Heart right ventricle (tissue), 16 donors: ENCODE measurements at regions not wholly inside any gene's neighbourhood (a gene's known extent, or its start where the extent isn't known, plus 50 kb on each side); places are given as distances from the start of the nearest gene placed in this dataset.

Experiments used
- ATAC-seq, 8 donors: fragments of 200-7000 bp; cut with Tn5 transposase; one replicate each; pipeline ENCODE4 v1.9.1; 2020; ENCODE audit warnings: mild to moderate bottlenecking in 8 of 8, moderate library complexity in 8 of 8, moderate number of reproducible peaks in 1 of 8
- DNase-seq, 2 donors: peaks; one replicate each; pipeline ENCODE4 v3.0.0-alpha.2; 2020
- H3K27ac ChIP-seq, 10 donors: fragments of 200-600 bp; sonication (generic) in 2 of 10; one replicate each; pipeline versions ENCODE4 v1.5.0 to v1.8.0; 2020 to 2022; ENCODE audit warnings: mild to moderate bottlenecking in 3 of 10
- H3K27me3 ChIP-seq, 7 donors: fragments of 200-600 bp; one replicate each; pipeline ENCODE4 v1.8.0; 2021 to 2022; ENCODE audit warnings: mild to moderate bottlenecking in 2 of 7
- H3K36me3 ChIP-seq, 9 donors: fragments of 200-600 bp; sonication (generic) in 1 of 9; one replicate each; pipeline versions ENCODE4 v1.5.0 to v1.8.0; 2020 to 2022; ENCODE audit warnings: mild to moderate bottlenecking in 2 of 9
- H3K4me1 ChIP-seq, 9 donors: fragments of 200-600 bp; sonication (generic) in 1 of 9; one replicate each; pipeline versions ENCODE4 v1.5.0 to v1.8.0; 2020 to 2022; ENCODE audit warnings: mild to moderate bottlenecking in 4 of 9
- H3K4me3 ChIP-seq, 10 donors: fragments of 200-600 bp; sonication (generic) in 2 of 10; one replicate each; pipeline versions ENCODE4 v1.5.0 to v1.8.0; 2020 to 2022; ENCODE audit warnings: mild to moderate bottlenecking in 7 of 10, moderate library complexity in 2 of 10
- H3K9me3 ChIP-seq, 11 donors: fragments of 200-600 bp in 10 of 11; sonication (generic) in 2 of 11; one replicate each; pipeline versions ENCODE4 v1.5.0 to v1.8.0; 2013 to 2022; ENCODE audit warnings: mild to moderate bottlenecking in 2 of 11, control low read depth in 1 of 11, moderate library complexity in 1 of 11
- WGBS, 2 donors: extraction: QIAGEN DNeasy Blood & Tissue Kit; methylation state at CpG; one replicate each; pipeline ENCODE4 v1.1.7; 2013; ENCODE audit warnings: inconsistent platforms in 1 of 2; 5-methylcytosine and 5-hydroxymethylcytosine counted together
- intact Hi-C, 10 donors: fragments of 100-400 bp; cut with DNase I; formaldehyde crosslinking; loops; one replicate each; pipeline versions ENCODE4 v1.11.1 to v1.14.2; 2022
- TF ChIP-seq, protein P1 (sequence below), 9 donors: fragments of 200-600 bp; sonication (generic) in 2 of 9; IDR thresholded peaks; one replicate each; pipeline versions ENCODE4 v1.5.0 to v1.8.0; 2021 to 2022; ENCODE audit warnings: antibody characterized with exemption in 9 of 9, mild to moderate bottlenecking in 5 of 9, moderate library complexity in 1 of 9
- donor health status: Arrhythmogenic right ventricular cardiomyopathy.
- donor health status: ischemic (EF 13 %, LVEDD 7.1; RV severe dilation, severe dysfunction).
- donor health status: healthy with polysubstance abuse.
- donor health status: DM: no; HTN: yes; CAD: no.
- donor health status: DM: no; HTN: no; CAD: no.
- donor health status: ischemic (EF 25% LVEDD 6.9; RV normal size, moderate dysfunction).
- donor health status: ischemic (EF 25% LVEDD 5.7; RV mildly dilated, moderate dysfunction).
- donor health status: healthy.
- donor health status: DM: yes; HTN: yes; CAD: no.
- donor health status: Ischemic cardiomyopathy.
- donor health status: ischemic (EF 35%, LVEDD 5.7; RV mildly dilated, moderate dysfunction).
- donor health status: nonischemic (EF 11% LVEDD 7.7; RV severe dilation, severe dysfunction).
- donor health status: DM: yes; HTN: yes; CAD: no.
- donor health status: PGD.
- donor health status: ischemic (EF 29% LVEDD 5.4; RV normal size, mild dysfunction).
- donor health status: nonischemic (EF 23%, LVEDD 6.1; RV moderate dilation, normal function).

DNA sequence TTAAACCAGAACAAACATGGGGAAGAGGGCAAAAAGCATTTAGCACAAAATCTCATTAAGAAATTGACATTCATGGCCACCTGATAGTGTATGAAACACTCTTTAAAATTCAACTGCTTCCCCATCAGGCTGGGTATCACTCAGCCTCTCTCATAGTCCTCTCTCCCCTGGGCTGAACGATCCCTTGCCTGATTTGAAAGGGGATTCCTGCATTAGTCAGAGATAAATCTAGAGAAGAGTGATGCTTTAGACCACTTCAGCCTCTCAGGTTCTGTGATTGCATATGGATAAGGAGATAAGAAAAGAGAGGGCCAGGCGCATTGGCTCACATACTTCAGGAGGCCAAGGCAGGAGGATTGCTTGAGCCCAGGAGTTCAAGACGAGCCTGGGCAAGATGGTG lies 280.0 kb downstream of the SOX9 start:
- TF ChIP-seq, protein P1, sequence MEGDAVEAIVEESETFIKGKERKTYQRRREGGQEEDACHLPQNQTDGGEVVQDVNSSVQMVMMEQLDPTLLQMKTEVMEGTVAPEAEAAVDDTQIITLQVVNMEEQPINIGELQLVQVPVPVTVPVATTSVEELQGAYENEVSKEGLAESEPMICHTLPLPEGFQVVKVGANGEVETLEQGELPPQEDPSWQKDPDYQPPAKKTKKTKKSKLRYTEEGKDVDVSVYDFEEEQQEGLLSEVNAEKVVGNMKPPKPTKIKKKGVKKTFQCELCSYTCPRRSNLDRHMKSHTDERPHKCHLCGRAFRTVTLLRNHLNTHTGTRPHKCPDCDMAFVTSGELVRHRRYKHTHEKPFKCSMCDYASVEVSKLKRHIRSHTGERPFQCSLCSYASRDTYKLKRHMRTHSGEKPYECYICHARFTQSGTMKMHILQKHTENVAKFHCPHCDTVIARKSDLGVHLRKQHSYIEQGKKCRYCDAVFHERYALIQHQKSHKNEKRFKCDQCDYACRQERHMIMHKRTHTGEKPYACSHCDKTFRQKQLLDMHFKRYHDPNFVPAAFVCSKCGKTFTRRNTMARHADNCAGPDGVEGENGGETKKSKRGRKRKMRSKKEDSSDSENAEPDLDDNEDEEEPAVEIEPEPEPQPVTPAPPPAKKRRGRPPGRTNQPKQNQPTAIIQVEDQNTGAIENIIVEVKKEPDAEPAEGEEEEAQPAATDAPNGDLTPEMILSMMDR (IDR thresholded peaks at IDR 0.05) = no peak
- Histone ChIP-seq H3K4me1 (no peaks in the 10 kb centered on the region), H3K36me3 (no peaks in the 10 kb centered on the region), H3K27me3 (peaks cover 0 to 10% (median 0%) of the 10 kb centered on the region in 7 donors), H3K27ac (no peak overlapping the region), H3K4me3 (no peak overlapping the region), H3K9me3 (peaks cover 0 to 2% (median 0%) of the 10 kb centered on the region in 11 donors)
- 62 to 74% methylated on average over 3 of the region's 3 CpGs for WGBS, 2 donors
- DNase-seq (no peak), ATAC-seq (no peak)
- intact Hi-C loops = no loop called here

DNA sequence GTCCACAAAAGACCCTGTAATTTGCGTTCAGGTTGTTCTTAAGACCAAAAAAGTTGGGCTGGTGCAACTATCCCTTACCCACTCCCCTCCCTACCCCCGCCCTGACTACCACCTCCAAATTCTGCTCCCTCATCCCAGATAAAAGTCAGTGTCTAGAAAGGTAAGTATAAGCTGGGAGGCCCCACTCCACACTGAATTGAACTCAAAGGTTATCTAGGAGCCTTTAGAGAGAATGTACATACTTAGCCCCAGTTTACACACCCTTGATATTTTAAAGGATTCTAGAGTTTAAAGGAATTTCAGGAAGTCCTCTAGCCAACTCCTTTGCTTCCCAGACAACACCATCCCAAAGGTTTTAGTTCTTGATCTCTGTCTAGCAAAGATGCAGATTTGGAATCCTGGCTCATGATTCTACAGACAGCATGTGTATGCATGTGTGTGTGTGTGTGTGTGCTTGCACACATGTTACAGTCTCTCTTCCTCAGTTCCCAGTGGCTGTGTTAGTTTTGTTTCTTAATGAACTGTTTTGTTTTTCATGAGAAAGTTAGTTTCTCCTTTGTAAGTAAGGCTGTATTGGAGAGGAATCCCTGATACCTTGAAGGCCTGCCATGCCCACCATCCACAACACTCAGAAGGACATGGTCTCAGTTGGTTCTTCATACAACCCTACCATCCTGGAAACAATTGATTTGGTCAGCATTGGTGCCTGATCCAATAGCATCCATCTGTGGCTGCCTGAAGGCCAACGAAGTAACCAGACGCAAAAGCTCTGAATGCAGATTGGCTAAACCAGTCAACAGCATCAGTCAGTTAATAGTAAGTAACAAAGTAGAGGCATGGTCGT lies 281.3 kb downstream of the SOX9 start:
- H3K4me3 ChIP-seq = no peak overlapping the region
- H3K27me3 ChIP-seq = peaks cover 0 to 10% (median 0%) of the 10 kb centered on the region in 7 donors
- ATAC-seq (no peak), DNase-seq (no peak)
- TF ChIP-seq, protein P1 (IDR thresholded peaks at IDR 0.05) = no peak
- no peaks in the 10 kb centered on the region for H3K36me3 ChIP-seq
- WGBS, 2 donors = 90 to 91% methylated on average over 5 of the region's 5 CpGs
- peaks cover 0 to 2% (median under 1%) of the 10 kb centered on the region in 9 donors for H3K4me1 ChIP-seq
- peaks cover 0 to 2% (median 0%) of the 10 kb centered on the region in 11 donors for H3K9me3 ChIP-seq
- intact Hi-C loops = no loop called here
- H3K27ac ChIP-seq = no peak overlapping the region

DNA sequence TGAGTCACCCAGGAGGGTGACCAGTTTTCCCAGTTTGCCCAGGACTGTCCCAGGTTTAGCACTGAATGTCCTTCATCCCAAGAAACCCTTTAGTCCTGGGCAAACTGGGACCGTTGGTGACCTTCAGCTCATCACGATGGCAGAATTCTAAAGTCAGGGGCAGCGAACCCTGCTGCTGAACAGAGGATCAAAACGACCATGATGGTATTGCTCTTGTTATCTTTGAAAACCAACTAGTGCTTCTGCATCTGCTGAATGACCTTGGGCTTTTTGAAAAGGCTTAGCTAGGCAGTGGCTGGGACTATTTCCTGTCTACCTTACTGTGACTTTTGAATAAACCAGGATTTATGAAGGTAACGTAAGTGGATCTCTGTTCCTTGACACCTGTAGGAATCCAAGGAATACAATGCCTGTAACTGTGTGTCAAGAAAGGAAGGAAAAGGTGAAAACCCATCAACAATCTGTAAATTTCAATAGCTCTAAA lies 281.9 kb downstream of the SOX9 start:
- Histone ChIP-seq H3K4me3 (no peak overlapping the region), H3K27me3 (peaks cover 0 to 10% (median 0%) of the 10 kb centered on the region in 7 donors), H3K27ac (no peak overlapping the region), H3K36me3 (no peaks in the 10 kb centered on the region), H3K9me3 (peaks cover 0 to 2% (median 0%) of the 10 kb centered on the region in 11 donors), H3K4me1 (peaks cover 0 to 9% (median 7%) of the 10 kb centered on the region in 9 donors)
- no peak for DNase-seq
- intact Hi-C loops = no loop called here
- TF ChIP-seq, protein P1 (IDR thresholded peaks at IDR 0.05) = no peak
- no peak for ATAC-seq
- 84 to 91% methylated on average over 5 of the region's 5 CpGs for WGBS, 2 donors

DNA sequence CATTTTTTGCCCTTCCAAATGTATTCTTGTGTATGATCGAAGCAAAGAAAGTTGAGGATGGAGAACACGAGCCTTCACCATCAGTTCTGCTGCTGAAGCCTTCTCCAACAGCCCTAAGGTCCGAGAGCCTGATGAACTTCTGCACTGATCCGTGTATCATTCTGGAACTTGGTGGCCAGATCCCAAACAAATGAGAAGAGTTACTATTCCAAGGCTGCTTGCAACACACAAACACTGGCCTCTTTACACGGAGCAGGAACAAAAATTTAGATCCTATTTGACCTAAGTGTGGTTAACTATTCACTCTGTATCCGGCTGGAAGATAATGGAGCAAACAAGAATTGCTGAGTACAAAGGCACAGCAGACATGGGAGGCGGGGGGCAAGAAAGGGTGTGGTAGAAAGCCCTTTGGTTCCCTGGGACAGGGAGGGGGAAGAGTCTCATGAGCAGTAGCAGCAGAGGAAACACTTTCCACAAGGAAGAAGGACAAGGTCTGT lies 282.9 kb downstream of the SOX9 start:
- Histone ChIP-seq H3K9me3 (peaks cover 0 to 2% (median 0%) of the 10 kb centered on the region in 11 donors), H3K36me3 (no peaks in the 10 kb centered on the region), H3K27ac (no peak overlapping the region), H3K27me3 (peaks cover 0 to 10% (median 0%) of the 10 kb centered on the region in 7 donors), H3K4me3 (no peak overlapping the region), H3K4me1 (peaks cover 0 to 16% (median 8%) of the 10 kb centered on the region in 9 donors)
- ATAC-seq = no peak
- TF ChIP-seq, protein P1 (IDR thresholded peaks at IDR 0.05) = no peak
- no peak for DNase-seq
- WGBS, 2 donors = 84 to 87% methylated on average over 7 of the region's 7 CpGs
- intact Hi-C loops = no loop called here
